HG02943 (cell line): ENCODE measurements at regions not wholly inside any gene's neighbourhood (a gene's known extent, or its start where the extent isn't known, plus 50 kb on each side); places are given as distances from the start of the nearest gene placed in this dataset.
"Not testable (repeated sequence)": the region's sequence is repeated elsewhere in the genome, so short reads cannot be mapped to it uniquely, and the experiment has no call there.

Experiments
- ATAC-seq: cut with Tn5 transposase; IDR thresholded peaks from one replicate; pipeline ENCODE4 v1.9.1; 2021; ENCODE audit warnings: mild to moderate bottlenecking, low read depth, moderate library complexity; ENCODE audit not compliant: unreplicated experiment

- not testable (repeated sequence) for ATAC-seq
Measured at GRCh38 chr4:188796600-188796999, 657.4 kb downstream of the TRIML1 start.

- not testable (repeated sequence) for ATAC-seq
Measured at GRCh38 chr4:188797011-188797410, 657.8 kb downstream of the TRIML1 start.

DNA sequence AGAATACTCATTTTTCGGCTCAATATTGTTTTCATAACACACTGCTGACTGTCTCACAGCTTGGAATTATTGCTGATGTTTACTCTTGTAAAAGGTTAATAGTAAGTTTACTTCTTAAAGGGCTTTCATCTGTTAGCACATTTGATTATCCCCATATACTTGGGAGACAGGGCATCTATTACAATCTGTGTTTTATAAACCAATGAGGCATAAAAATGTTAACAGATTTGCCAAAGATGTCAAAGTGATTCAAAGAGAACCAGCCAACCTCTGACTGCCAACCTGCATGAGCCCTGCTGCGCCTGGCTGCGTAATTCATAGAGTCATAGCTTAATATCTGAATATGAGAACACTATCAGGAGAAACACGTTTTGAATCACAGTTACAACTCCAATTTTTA lies 665.6 kb downstream of the TRIML1 start:
- ATAC-seq: no peak

DNA sequence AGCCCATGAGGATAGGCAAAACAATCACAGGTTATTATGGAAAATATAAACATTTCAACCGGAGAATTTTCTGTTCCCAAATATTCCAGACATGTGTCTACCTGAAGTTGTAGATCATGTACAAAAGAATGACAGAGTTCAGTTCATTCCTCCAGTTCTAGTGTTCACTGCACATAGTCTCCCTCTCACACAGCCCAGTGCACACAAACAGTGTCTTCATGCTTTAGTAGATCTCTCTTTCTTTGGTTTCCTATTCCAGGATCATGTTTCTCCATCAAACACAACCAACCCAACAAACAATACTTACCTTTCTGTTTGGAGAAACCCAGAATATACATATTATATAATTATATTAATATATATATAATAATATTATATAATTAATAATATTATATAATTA lies 671.9 kb downstream of the TRIML1 start:
- ATAC-seq: no peak

GRCh38 chr4:188812644-188813043 lies 673.4 kb downstream of the TRIML1 start:
- ATAC-seq: no peak

DNA sequence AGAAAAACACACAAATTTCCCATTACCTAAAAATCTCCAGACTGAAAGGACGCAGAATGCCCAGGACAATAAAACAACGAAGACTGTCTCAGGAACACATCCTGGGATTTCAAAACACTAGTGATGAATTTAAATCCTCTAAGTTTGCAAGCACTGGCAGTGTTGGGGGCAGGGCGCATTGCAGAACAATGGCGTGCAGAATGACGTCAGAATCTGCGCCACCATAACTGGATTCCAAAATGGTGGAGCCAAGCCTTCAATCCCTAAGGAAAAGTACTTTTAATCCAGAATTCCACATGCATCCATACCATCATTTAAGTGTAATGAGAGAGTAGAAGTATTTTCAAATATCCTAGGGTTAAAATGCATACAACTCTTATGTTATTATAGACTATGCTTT lies 679.1 kb downstream of the TRIML1 start:
- ATAC-seq: no peak

GRCh38 chr4:188819233-188819632 lies 680.0 kb downstream of the TRIML1 start:
- ATAC-seq: no peak

GRCh38 chr4:188821500-188821899 lies 682.3 kb downstream of the TRIML1 start:
- ATAC-seq: no peak

GRCh38 chr4:188822698-188823097 lies 683.5 kb downstream of the TRIML1 start:
- ATAC-seq: no peak

- ATAC-seq: no peak
Measured at GRCh38 chr4:188824553-188824952, 685.3 kb downstream of the TRIML1 start.

GRCh38 chr4:188826393-188826792 lies 687.2 kb downstream of the TRIML1 start:
- no peak for ATAC-seq

DNA sequence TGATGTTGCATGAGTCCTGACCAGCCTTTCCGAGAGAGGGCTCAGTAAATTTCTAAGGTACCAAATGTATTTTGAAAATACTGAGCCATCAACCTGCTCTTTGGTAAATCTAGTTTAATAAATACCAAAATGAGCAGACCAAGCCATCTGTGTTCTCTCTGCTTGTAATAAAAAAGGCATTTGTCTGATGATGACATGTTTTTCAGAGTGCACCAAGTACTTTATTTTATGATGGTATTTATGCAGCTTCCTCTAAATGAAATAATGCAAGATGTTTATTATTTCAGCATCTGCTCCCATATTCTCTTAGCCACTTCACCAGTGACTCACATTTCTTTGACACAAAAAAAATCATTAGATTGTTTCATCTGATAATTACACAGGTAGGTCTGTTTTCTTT lies 700.5 kb downstream of the TRIML1 start:
- ATAC-seq: no peak

DNA sequence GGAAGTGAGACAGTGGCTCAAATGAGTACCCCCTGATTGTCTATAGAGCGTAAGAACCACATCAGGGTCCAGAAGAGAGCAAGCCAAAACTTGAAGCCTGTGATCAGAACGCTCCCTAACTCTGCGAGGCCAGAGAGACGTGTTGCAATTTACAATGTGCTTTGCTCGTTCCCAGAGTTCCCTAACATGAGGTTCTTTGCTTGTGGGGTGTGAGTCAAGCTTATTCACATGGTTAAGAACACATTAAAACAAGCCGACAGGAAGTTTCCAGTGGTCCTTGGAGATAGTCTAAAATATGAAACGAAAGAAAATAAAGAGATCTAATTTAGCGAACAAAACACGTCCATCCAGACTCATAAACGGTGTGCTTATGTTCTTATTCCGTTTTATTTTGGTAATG lies 702.3 kb downstream of the TRIML1 start:
- ATAC-seq: no peak

- no peak for ATAC-seq
Measured at GRCh38 chr4:188854436-188854835, 715.2 kb downstream of the TRIML1 start.

- ATAC-seq: no peak
Measured at GRCh38 chr4:188858696-188859095, 719.5 kb downstream of the TRIML1 start.

GRCh38 chr4:188864741-188865140 lies 725.5 kb downstream of the TRIML1 start:
- ATAC-seq: no peak

- ATAC-seq: no peak
Measured at GRCh38 chr4:188867796-188868195, 728.6 kb downstream of the TRIML1 start.

GRCh38 chr4:188869581-188869980 lies 730.3 kb downstream of the TRIML1 start:
- ATAC-seq: no peak

- ATAC-seq: no peak
Measured at GRCh38 chr4:188872809-188873208, 733.6 kb downstream of the TRIML1 start.

GRCh38 chr4:188876881-188877280 lies 737.6 kb downstream of the TRIML1 start:
- no peak for ATAC-seq

- ATAC-seq: no peak
Measured at GRCh38 chr4:188879598-188879997, 740.4 kb downstream of the TRIML1 start.

DNA sequence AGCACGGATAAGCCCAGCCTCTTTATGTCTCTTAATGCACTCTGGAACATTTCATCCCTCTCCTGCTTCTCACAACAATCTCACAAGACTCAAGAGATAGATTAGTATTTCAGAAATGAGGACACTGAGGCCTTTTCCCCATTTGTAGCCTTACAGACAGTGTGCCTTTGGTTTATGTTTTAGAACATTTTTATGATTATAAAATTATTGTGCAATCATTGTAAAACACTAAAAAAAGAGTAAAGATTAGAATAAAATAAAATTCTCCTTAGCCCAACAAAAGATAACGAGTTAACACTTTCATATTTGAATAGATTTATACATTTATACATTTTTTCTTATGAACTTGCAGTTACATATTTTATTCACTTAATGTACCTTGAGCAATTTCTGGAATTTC lies 748.7 kb downstream of the TRIML1 start:
- no peak for ATAC-seq

- no peak for ATAC-seq
Measured at GRCh38 chr4:188892837-188893236, 753.6 kb downstream of the TRIML1 start.
